Keratinocyte (primary cell): ENCODE measurements at regions not wholly inside any gene's neighbourhood (a gene's known extent, or its start where the extent isn't known, plus 50 kb on each side); places are given as distances from the start of the nearest gene placed in this dataset.

Experiments
- DNase-seq: peaks from one replicate; pipeline ENCODE4 v3.0.0-alpha.2; 2011; ENCODE audit warnings: low read depth, missing footprints, low spot score
- FAIRE-seq: peaks from 2 replicates; lab custom pipeline; 2011; peaks lifted over from hg19 to GRCh38; lab: Jason Lieb, UNC
- H2AFZ ChIP-seq: 2 replicates; pipeline ENCODE4 v1.6.0; 2012; ENCODE audit warnings: low read length, control low read depth, inconsistent platforms; ENCODE audit not compliant: control insufficient read depth
- H3K27ac ChIP-seq: 2 replicates; pipeline ENCODE4 v1.5.1; 2011; ENCODE audit warnings: low read length; ENCODE audit not compliant: control insufficient read depth, insufficient read depth
- H3K27me3 ChIP-seq: 3 replicates; pipeline ENCODE4 v1.6.0; 2011; ENCODE audit warnings: low read length; ENCODE audit not compliant: control insufficient read depth, insufficient read depth; ENCODE audit errors: extremely low read depth
- H3K36me3 ChIP-seq, 2 experiments: 2 replicates in 1 of 2; 3 replicates in 1 of 2; pipeline ENCODE4 v1.5.1; 2011; ENCODE audit warnings: low read length in 2 of 2, mild to moderate bottlenecking in 1 of 2; ENCODE audit not compliant: control insufficient read depth in 2 of 2, insufficient read depth in 2 of 2; ENCODE audit errors: extremely low read depth in 1 of 2
- H3K4me1 ChIP-seq: 3 replicates; pipeline ENCODE4 v1.5.1; 2011; ENCODE audit warnings: low read length; ENCODE audit not compliant: control insufficient read depth, insufficient read depth; ENCODE audit errors: extremely low read depth
- H3K4me2 ChIP-seq: 3 replicates; pipeline ENCODE4 v1.6.0; 2011; ENCODE audit warnings: low read depth, low read length; ENCODE audit not compliant: control insufficient read depth, insufficient read depth; ENCODE audit errors: extremely low read depth
- H3K4me3 ChIP-seq, 3 experiments: fragments of 200-600 bp in 1 of 3; sonication (generic) in 1 of 3; 2 replicates in 2 of 3; 3 replicates in 1 of 3; pipeline ENCODE4 v1.5.1; 2011 to 2016; ENCODE audit warnings: low read length in 3 of 3, mild to moderate bottlenecking in 3 of 3, control low read depth in 2 of 3, inconsistent platforms in 1 of 3, low read depth in 1 of 3, mixed read lengths in 1 of 3, mixed run types in 1 of 3, moderate library complexity in 1 of 3; ENCODE audit not compliant: control insufficient read depth in 2 of 3, insufficient read depth in 2 of 3; ENCODE audit errors: extremely low read depth in 1 of 3
- H3K79me2 ChIP-seq: 2 replicates; pipeline ENCODE4 v1.6.0; 2012; ENCODE audit warnings: low read length; ENCODE audit not compliant: control insufficient read depth, insufficient read depth
- H3K9ac ChIP-seq: 3 replicates; pipeline ENCODE4 v1.6.0; 2011; ENCODE audit warnings: low read length; ENCODE audit not compliant: control insufficient read depth, insufficient read depth; ENCODE audit errors: extremely low read depth
- H3K9me1 ChIP-seq: 3 replicates; pipeline ENCODE4 v1.6.0; 2011; ENCODE audit warnings: low read length; ENCODE audit not compliant: control insufficient read depth, insufficient read depth; ENCODE audit errors: extremely low read depth
- H3K9me3 ChIP-seq: 2 replicates; pipeline ENCODE4 v1.5.1; 2012; ENCODE audit warnings: low read depth, low read length; ENCODE audit not compliant: control insufficient read depth
- H4K20me1 ChIP-seq: 3 replicates; pipeline ENCODE4 v1.6.0; 2011; ENCODE audit warnings: low read length; ENCODE audit not compliant: control insufficient read depth, insufficient read depth; ENCODE audit errors: extremely low read depth
- EZH2 ChIP-seq: IDR thresholded peaks from one replicate; pipeline ENCODE4 v1.6.1; 2012; ENCODE audit warnings: inconsistent platforms, mild to moderate bottlenecking, low read length, moderate library complexity
- dilution Hi-C: fragments of 300-500 bp; cut with MboI; formaldehyde crosslinking; loops from one replicate; pipeline ENCODE4 v1.7.0; 2020; ENCODE audit warnings: low sequenced_read_pairs; ENCODE audit not compliant: extremely low pct_ligation_motif_present
- TF ChIP-seq, protein P1 (sequence below), 3 experiments: IDR thresholded peaks in 1 of 3; conservative IDR thresholded peaks in 1 of 3; optimal IDR thresholded peaks in 1 of 3; 2 replicates in 2 of 3; 3 replicates in 1 of 3; pipeline versions ENCODE3 to v1.5.1; 2011; ENCODE audit warnings: low read length in 3 of 3, mild to moderate bottlenecking in 3 of 3, moderate library complexity in 2 of 3, control low read depth in 1 of 3, inconsistent platforms in 1 of 3; ENCODE audit not compliant: insufficient read depth in 2 of 3; ENCODE audit errors: extremely low read depth in 1 of 3

DNA sequence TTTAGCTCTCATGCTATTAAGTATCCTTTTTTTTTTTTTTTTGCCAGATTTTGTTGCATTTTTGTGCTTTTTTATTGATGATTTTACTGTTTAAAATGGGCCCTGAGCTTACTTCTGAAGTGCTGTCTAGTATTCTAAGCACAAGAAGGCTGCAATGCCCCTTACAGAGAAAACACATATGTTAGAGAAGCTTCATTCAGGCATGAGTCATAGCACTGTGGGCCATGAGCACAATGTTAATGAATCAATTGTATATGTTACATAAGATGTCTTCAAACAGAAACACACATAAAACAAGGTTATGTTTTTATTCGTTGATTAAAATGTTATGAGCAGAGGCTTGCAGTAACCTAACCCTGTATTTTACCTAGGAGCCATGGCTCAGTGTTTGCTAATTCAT lies 117.8 kb upstream of the C11orf87 start:
- no peaks in the 10 kb centered on the region for H3K79me2 ChIP-seq
- FAIRE-seq (peak; percentile 69), DNase-seq (no peak)
- H3K36me3 ChIP-seq, result no peaks in the 10 kb centered on the region
- H3K4me2 ChIP-seq, result no peak overlapping the region
- no peaks in the 10 kb centered on the region for H3K27me3 ChIP-seq
- H3K4me1 ChIP-seq, result peaks cover 16% of the 10 kb centered on the region
- H3K9me1 ChIP-seq, result no peaks in the 10 kb centered on the region
- H3K9ac ChIP-seq, result no peak overlapping the region
- no peak overlapping the region for H3K27ac ChIP-seq
- dilution Hi-C loops, result no loop called here
- H3K9me3 ChIP-seq, result no peaks in the 10 kb centered on the region
- H3K4me3 ChIP-seq, result no peak overlapping the region
- no peak for TF ChIP-seq EZH2
- TF ChIP-seq, protein P1, sequence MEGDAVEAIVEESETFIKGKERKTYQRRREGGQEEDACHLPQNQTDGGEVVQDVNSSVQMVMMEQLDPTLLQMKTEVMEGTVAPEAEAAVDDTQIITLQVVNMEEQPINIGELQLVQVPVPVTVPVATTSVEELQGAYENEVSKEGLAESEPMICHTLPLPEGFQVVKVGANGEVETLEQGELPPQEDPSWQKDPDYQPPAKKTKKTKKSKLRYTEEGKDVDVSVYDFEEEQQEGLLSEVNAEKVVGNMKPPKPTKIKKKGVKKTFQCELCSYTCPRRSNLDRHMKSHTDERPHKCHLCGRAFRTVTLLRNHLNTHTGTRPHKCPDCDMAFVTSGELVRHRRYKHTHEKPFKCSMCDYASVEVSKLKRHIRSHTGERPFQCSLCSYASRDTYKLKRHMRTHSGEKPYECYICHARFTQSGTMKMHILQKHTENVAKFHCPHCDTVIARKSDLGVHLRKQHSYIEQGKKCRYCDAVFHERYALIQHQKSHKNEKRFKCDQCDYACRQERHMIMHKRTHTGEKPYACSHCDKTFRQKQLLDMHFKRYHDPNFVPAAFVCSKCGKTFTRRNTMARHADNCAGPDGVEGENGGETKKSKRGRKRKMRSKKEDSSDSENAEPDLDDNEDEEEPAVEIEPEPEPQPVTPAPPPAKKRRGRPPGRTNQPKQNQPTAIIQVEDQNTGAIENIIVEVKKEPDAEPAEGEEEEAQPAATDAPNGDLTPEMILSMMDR (optimal IDR thresholded peaks at IDR 0.05 in 1 of 3, IDR thresholded peaks at IDR 0.05 in 1 of 3, conservative IDR thresholded peaks at IDR 0.05 in 1 of 3; ENCODE audit: extremely low read depth in 1 of 3, insufficient read depth in 2 of 3, low read length in 3 of 3), result no peak
- no peak overlapping the region for H2AFZ ChIP-seq
- no peaks in the 10 kb centered on the region for H4K20me1 ChIP-seq

DNA sequence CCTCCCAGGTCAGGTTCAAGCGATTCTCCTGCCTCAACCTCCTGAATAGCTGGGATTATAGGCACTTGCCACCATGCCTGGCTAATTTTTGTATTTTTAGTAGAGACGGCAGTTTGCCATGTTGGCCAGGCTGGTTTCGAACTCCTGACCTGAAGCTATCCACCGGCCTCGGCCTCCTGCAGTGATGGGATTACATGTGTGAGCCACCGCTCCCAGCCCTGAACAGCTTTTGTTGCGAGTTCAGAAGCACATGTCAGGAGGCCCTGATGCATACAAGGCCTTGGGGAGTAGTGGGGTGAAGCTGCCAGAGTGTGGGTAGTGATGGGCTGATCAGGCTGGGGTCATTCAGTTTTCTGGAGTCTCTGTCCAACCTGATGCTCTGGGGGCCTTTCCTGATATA lies 117.0 kb upstream of the C11orf87 start:
- H3K27ac ChIP-seq, result no peak overlapping the region
- no peak for DNase-seq
- H3K9me1 ChIP-seq, result no peaks in the 10 kb centered on the region
- no peak overlapping the region for H3K4me3 ChIP-seq
- no peaks in the 10 kb centered on the region for H3K36me3 ChIP-seq
- no peaks in the 10 kb centered on the region for H3K79me2 ChIP-seq
- dilution Hi-C loops, result no loop called here
- H3K9me3 ChIP-seq, result no peaks in the 10 kb centered on the region
- TF ChIP-seq, protein P1 (optimal IDR thresholded peaks at IDR 0.05 in 1 of 3, IDR thresholded peaks at IDR 0.05 in 1 of 3, conservative IDR thresholded peaks at IDR 0.05 in 1 of 3; ENCODE audit: extremely low read depth in 1 of 3, insufficient read depth in 2 of 3, low read length in 3 of 3), result no peak
- TF ChIP-seq EZH2, result no peak
- H3K4me1 ChIP-seq, result peaks cover 16% of the 10 kb centered on the region
- H3K27me3 ChIP-seq, result no peaks in the 10 kb centered on the region
- no peaks in the 10 kb centered on the region for H4K20me1 ChIP-seq
- no peak for FAIRE-seq
- H3K4me2 ChIP-seq, result no peak overlapping the region
- H2AFZ ChIP-seq, result no peak overlapping the region
- no peak overlapping the region for H3K9ac ChIP-seq
